SK-N-SH treated with all-trans-retinoic acid at 6 μM for 48 hours (cell line): ENCODE measurements at regions not wholly inside any gene's neighbourhood (a gene's known extent, or its start where the extent isn't known, plus 50 kb on each side); places are given as distances from the start of the nearest gene placed in this dataset.

Experiments
- ARNTL ChIP-seq: fragments of 450-650 bp; formaldehyde crosslinking; IDR thresholded peaks from 2 replicates; pipeline ENCODE4 v1.5.0; 2020; ENCODE audit warnings: low read depth, mild to moderate bottlenecking, moderate library complexity, borderline replicate concordance
- ZFP3 ChIP-seq: fragments of 250-450 bp; sonication (Bioruptor Pico); IDR thresholded peaks from 2 replicates; pipeline ENCODE4 v1.5.0; 2020; ENCODE audit warnings: mild to moderate bottlenecking, moderate library complexity
- ZNF70 ChIP-seq: fragments of 450-650 bp; formaldehyde crosslinking; IDR thresholded peaks from 2 replicates; pipeline ENCODE4 v1.5.0; 2020; ENCODE audit warnings: mild to moderate bottlenecking, moderate library complexity
- ZNF8 ChIP-seq: fragments of 450-650 bp; formaldehyde crosslinking; IDR thresholded peaks from 2 replicates; pipeline ENCODE4 v1.5.0; 2020; ENCODE audit warnings: mild to moderate bottlenecking, moderate library complexity

GRCh38 chr11:25198704-25199103, 701.9 kb downstream of the LUZP2 start:
- TF ChIP-seq ZNF8 (CRISPR knock-in tag) (no peak), ARNTL (CRISPR knock-in tag) (no peak), ZNF70 (CRISPR knock-in tag) (no peak), ZFP3 (no peak)
